Upper lobe of left lung (tissue), 4 donors: ENCODE measurements at regions not wholly inside any gene's neighbourhood (a gene's known extent, or its start where the extent isn't known, plus 50 kb on each side); places are given as distances from the start of the nearest gene placed in this dataset.

Source experiments
- CTCF ChIP-seq, 6 experiments: fragments of 450-650 bp in 4 of 6; fragments of 200-600 bp in 2 of 6; sonication (generic) in 2 of 6; IDR thresholded peaks; one replicate each; pipeline ENCODE4 v1.5.1; 2016 to 2019; ENCODE audit warnings: antibody characterized with exemption in 6 of 6
- EP300 ChIP-seq, 4 donors: sonication (generic); formaldehyde crosslinking; IDR thresholded peaks; one replicate each; pipeline ENCODE4 v1.5.1; 2017; ENCODE audit warnings: antibody characterized with exemption in 4 of 4, control low read depth in 2 of 4
- POLR2A ChIP-seq, 4 donors: fragments of 450-650 bp; IDR thresholded peaks; one replicate each; pipeline ENCODE4 v1.5.1; 2016 to 2017; ENCODE audit warnings: antibody characterized with exemption in 4 of 4, mild to moderate bottlenecking in 2 of 4

GRCh38 chr14:104406831-104407230 lies 172.7 kb upstream of the C14orf180 start:
- TF ChIP-seq POLR2A (IDR thresholded peaks at IDR 0.05) (no peak), EP300 (IDR thresholded peaks at IDR 0.05) (no peak), CTCF (IDR thresholded peaks at IDR 0.05) (no peak)
